Stromal cell of bone marrow (primary cell): ENCODE measurements at regions not wholly inside any gene's neighbourhood (a gene's known extent, or its start where the extent isn't known, plus 50 kb on each side); places are given as distances from the start of the nearest gene placed in this dataset.

Source experiments
- DNase-seq: peaks from one replicate; pipeline ENCODE4 v3.0.0-alpha.2; 2012; ENCODE audit warnings: low read depth

GRCh38 chr1:30360281-30360680 lies 363.1 kb downstream of the MATN1 start:
- DNase-seq, result no peak

GRCh38 chr1:30359539-30360220 lies 363.7 kb downstream of the MATN1 start:
- DNase-seq, result no peak

GRCh38 chr1:30358500-30358899 lies 364.9 kb downstream of the MATN1 start:
- DNase-seq, result no peak

DNA sequence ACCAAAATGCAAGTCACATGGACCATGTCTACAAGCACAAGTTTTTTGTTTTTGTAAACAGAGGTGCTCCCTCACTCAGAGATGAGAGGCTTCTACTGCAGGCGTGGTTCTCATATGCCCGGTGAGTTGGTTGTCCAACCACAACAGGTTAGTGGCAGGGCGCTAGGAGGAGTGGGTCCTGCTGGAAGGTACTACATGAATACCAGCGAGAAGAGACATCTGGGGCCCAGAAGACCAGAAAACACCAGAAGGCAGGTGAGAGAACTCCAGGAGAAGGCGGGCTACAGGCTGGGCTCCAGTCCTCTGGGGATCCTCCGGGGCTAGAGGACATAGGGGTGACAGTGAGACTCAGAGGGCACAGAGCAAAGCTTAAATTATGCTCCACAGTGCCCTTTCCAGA lies 366.5 kb downstream of the MATN1 start:
- no peak for DNase-seq

DNA sequence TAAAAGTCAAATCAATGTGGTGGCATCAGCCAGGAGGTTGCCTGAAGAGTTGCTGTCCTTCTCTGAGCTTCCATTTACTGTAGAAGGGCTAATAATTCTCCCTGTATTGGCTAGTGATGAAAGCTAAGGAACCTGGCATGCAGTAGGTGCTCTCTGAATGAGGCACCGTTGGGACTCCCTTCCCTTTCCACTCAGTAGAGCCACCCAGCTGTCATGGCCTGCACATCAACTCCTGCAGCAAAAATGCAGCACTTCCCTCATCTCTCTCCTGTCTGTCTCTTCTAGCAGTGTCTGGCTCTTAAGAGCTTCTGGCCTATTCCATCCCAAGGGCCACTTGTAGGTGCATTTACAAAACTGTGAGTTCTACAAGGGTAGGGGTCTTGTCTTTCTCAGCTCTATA lies 369.0 kb downstream of the MATN1 start:
- DNase-seq, result no peak

GRCh38 chr1:30353637-30354036 lies 369.7 kb downstream of the MATN1 start:
- DNase-seq, result peak; percentile 6

GRCh38 chr1:30348147-30348546 lies 375.2 kb downstream of the MATN1 start:
- no peak for DNase-seq

DNA sequence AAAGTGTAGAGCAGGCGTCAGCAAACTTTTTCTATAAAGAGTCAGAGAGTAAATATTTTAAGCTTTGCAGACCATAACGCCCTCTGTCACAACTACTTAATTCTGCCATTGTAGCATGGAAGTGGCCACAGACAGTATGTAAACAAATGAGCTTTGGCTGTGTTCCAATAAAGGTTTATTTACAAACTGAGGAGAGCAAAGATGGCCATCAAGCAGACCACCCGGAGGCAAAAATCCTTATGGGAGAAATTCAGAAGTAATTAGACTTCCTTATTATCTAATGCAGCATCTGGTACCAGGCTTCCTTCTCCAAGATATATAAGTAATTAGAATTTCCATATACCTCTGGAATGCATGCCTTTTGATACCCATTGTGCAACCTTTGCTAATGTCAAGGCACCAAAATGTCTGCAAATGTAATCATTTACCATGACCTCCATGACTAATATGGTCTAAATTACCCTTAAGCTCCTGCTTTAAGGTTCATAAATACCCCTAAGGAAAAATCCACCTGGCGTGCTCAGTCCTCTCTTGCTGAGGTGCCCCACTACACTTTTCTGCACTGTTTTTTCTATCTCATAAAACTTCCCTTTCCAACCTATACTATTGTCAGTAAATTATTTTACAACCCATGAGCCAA lies 377.8 kb downstream of the MATN1 start:
- no peak for DNase-seq

DNA sequence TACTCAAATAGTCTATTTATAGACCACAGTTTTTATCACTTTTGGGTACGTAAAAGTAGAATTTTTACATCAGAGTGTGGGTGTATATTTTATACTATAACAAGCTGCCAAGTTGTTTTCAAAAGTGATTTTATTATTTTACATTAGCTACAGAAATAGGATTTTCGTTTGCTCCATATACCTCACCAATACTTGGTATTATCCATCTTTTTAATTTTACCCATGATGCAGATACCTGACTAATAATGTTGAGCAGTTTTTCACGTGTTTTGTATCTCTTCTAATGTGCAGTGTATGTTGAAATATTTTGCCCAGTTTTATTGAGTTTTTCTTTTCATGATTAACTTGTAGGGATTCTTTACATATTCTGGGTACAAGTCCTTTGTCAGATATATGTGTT lies 379.8 kb downstream of the MATN1 start:
- no peak for DNase-seq

DNA sequence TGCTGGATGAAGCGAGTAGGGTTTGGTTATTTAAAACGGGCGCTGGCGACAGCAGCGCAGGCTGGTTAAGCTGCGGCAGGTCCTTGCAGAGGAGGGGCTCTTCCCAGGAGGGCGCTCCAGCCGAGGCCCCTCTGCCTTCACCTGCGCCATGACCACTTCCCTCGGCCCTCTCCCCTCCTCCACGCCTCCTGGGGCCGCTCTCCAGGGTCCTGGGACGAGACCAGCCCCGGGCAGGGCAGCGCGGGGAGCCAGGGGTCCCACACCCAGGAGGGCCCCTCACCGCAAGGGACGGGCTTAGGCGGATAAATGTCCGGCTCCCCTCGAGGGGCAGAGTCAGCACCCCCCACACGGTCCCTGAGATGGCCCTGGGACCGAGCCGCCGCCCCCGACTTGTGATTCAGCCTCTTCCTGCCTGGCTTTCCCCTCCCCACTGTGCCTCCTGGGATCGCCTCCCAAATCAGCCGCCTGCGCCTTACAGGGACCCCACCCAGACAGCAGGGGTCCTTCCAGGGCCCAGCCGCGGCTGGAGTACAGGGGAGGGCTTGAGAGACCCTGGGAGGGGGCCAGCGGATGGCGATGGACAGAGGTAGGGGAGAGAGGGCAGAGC lies 380.7 kb downstream of the MATN1 start:
- no peak for DNase-seq

- no peak for DNase-seq
Observed at GRCh38 chr1:30340934-30341333, 382.5 kb downstream of the MATN1 start.

DNA sequence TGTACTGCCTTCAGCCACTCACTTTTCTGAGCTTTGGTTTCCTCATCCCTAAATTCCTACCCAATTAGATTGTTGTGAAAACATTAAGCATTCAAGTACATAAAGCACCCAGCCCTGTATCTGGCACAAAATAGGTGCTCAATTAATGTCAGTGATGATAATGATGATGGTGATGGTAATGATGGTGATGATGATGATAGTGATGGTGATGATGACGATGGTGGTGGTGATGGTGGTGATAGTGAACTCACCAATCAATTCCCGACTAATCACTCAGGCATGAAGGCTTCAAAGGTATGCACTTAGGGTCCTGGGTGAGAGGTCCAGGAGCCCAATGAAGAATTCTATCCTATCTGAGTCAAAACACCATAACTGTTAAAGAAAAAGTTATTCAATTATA lies 383.5 kb downstream of the MATN1 start:
- no peak for DNase-seq

GRCh38 chr1:30338765-30339164 lies 384.6 kb downstream of the MATN1 start:
- DNase-seq, result no peak

DNA sequence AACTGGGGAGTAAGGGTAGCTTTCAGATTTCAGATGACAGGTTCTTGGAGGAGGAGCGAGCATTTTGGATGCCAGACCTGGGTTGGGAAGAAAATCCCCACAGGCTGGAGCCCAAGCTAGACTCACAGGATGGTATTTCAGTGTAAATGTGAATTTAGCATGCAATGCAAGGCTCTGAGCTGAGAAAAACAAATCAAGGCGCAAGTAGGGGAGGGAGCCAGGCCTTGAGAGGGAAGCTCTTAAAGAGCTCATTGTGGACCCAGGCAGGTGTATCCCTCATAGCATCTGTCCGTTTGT lies 386.1 kb downstream of the MATN1 start:
- no peak for DNase-seq

GRCh38 chr1:30336550-30337323 lies 386.6 kb downstream of the MATN1 start:
- no peak for DNase-seq

DNA sequence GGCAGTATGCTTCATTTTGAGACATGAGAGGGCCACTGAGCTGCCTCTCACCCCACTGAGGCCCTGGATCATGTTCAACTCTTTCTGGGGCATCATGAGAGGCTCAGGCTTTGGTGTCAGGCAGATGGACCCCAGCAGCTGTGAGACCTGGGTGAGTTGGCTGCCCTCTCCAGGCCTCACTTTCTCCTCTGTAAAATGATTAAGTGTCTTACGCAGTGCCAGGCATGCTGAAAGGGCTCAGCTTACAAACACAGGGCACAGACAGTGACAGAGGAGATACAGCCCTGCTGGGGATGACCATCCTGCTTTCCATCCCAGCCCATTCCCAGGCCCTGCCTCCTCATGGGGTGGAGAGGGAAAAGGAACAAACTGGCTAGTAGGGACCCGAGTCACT lies 387.4 kb downstream of the MATN1 start:
- no peak for DNase-seq

DNA sequence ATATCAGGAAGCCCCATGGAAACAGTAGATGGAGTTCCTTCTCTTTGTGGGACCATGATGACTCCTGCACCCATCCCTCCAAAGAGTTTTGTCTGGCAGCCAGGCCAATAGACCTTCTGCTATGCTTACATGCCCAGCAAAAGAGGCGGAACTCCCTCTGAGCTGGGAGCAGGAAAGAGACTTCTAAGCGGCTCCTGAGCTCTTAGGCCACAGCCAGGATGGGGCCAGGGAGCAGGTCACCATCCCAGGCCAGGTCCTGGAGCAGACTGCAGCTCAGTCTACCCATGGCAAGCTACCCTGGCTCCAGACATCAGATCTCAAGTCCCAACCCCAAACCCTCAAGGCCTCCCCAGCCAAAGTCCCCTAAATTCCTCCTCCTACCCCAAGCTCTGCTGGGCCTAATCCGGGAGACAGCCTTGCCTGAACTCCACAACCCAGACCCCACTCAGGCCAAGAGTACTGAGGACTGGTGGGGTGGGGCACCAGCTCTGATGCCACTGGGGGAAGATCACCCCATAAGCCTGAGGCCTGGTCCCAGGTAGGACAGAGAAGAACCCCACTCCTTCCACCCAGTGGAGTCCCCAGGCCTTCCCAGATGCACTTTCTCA lies 387.9 kb downstream of the MATN1 start:
- no peak for DNase-seq

- no peak for DNase-seq
Observed at GRCh38 chr1:30334767-30335166, 388.6 kb downstream of the MATN1 start.

DNA sequence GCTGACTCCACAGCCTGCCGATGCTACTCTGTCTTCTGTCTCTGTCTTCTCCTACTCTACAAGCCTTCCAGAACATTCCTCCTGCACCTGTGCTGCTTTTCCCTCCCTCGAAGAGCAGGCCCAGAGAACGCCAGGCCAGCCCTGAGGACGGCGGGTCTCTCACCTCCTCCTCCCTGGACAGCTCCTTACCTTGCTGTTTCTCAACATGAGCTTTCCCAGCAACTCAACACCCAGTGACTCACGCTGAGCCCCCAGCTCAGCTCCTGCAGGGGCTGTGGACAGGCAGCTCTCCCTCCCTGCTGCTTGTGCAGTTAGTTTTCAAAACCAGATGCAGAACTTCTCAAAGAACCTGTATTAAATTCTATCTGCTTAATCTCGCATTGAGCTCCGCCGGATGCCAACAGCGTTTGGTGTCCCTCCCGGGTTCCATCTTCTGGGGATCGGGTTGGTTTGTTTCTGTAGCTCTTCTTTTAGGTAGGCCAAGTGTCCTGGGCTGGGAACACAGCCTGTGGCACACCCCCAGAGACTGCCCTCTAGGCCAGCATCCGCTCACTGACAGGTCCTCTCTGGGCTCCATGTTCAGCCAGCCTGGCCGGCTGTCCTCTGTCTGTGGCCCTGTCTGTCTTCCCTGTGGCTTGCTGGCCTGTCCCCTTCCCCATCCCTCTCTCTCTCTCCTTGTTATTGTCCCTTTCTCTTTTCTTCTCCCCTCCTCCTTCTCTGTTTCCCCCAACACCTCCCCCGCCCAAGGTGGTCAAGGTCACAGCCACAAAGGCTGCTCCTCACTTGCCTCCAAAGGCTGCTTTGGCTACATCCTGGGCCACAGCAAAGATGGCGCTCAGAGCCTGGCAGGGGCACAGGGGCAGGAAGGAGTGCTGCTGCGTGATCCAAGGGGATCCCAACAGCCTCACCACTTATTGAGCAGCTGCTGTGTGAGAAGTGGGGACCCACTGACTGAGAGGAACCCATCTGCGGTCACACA lies 391.0 kb downstream of the MATN1 start:
- no peak for DNase-seq

- no peak for DNase-seq
Observed at GRCh38 chr1:30331415-30332065, 391.8 kb downstream of the MATN1 start.

GRCh38 chr1:30330644-30331043 lies 392.7 kb downstream of the MATN1 start:
- DNase-seq, result no peak
